H1 (cell line): ENCODE measurements at regions not wholly inside any gene's neighbourhood (a gene's known extent, or its start where the extent isn't known, plus 50 kb on each side); places are given as distances from the start of the nearest gene placed in this dataset.

Experiments used
- CTCF ChIA-PET: fragments of 300-600 bp; sonication (Branson Sonifier 250); formaldehyde crosslinking; loops from one replicate; lab custom pipeline; 2021; ENCODE audit not compliant: partially characterized antibody; lab: Charles Lee
- POLR2A ChIA-PET: fragments of 300-600 bp; sonication (Branson Sonifier 250); formaldehyde crosslinking; loops from one replicate; lab custom pipeline; 2021; ENCODE audit warnings: inconsistent platforms; ENCODE audit not compliant: partially characterized antibody; lab: Charles Lee
- DNase-seq, 2 experiments: peaks; one replicate each; pipeline versions ENCODE4 v3.0.0 to v3.0.0-alpha.2; 2010 to 2022; ENCODE audit warnings: low spot score in 2 of 2, low read depth in 1 of 2, mixed read lengths in 1 of 2
- FAIRE-seq: peaks from 2 replicates; lab custom pipeline; 2011; peaks lifted over from hg19 to GRCh38; lab: Jason Lieb, UNC
- H2AFZ ChIP-seq: 2 replicates; pipeline ENCODE4 v1.8.1; 2012; ENCODE audit warnings: low read length, inconsistent platforms
- H2AK5ac ChIP-seq: 2 replicates; pipeline ENCODE4 v1.6.1; 2013; ENCODE audit warnings: low read depth, low read length
- H2BK120ac ChIP-seq: replicated peaks from 2 replicates; pipeline ENCODE3; 2013; ENCODE audit warnings: low read depth, low read length, inconsistent platforms
- H2BK12ac ChIP-seq: 2 replicates; pipeline ENCODE4 v1.6.1; 2013; ENCODE audit warnings: low read depth, low read length
- H2BK15ac ChIP-seq: 2 replicates; pipeline ENCODE4 v1.6.1; 2013; ENCODE audit warnings: low read length
- H2BK20ac ChIP-seq: 2 replicates; pipeline ENCODE4 v1.6.1; 2013; ENCODE audit warnings: low read length
- H2BK5ac ChIP-seq: 2 replicates; pipeline ENCODE4 v1.6.1; 2013; ENCODE audit warnings: low read depth, low read length
- H3K14ac ChIP-seq: 2 replicates; pipeline ENCODE4 v1.6.1; 2013; ENCODE audit warnings: inconsistent platforms; ENCODE audit not compliant: insufficient read length
- H3K18ac ChIP-seq: 2 replicates; pipeline ENCODE4 v1.6.1; 2013; ENCODE audit warnings: low read length; ENCODE audit errors: extremely low read depth
- H3K23ac ChIP-seq: 2 replicates; pipeline ENCODE4 v1.6.1; 2013; ENCODE audit warnings: inconsistent platforms; ENCODE audit not compliant: insufficient read length
- H3K23me2 ChIP-seq: 2 replicates; pipeline ENCODE4 v1.6.1; 2013; ENCODE audit warnings: low read depth, low read length
- H3K27ac ChIP-seq: 2 replicates; pipeline ENCODE4 v1.6.1; 2011; ENCODE audit warnings: low read depth, low read length, inconsistent platforms
- H3K27me3 ChIP-seq, 4 experiments: replicated peaks in 1 of 4; 1 replicate in 1 of 4; 2 replicates in 3 of 4; pipeline versions ENCODE4 v1.6.1 to v1.8.1; 2011 to 2013; ENCODE audit warnings: low read length in 3 of 4, mild to moderate bottlenecking in 3 of 4, inconsistent platforms in 2 of 4, mixed read lengths in 2 of 4, moderate library complexity in 1 of 4; ENCODE audit not compliant: control insufficient read depth in 3 of 4, insufficient read depth in 3 of 4; ENCODE audit errors: extremely low read depth in 1 of 4
- H3K36me3 ChIP-seq, 4 experiments: 2 replicates each; pipeline versions ENCODE4 v1.6.1 to v1.8.1; 2011 to 2013; ENCODE audit warnings: mild to moderate bottlenecking in 4 of 4, low read length in 3 of 4, moderate library complexity in 2 of 4, control low read depth in 1 of 4, inconsistent platforms in 1 of 4; ENCODE audit not compliant: insufficient read depth in 4 of 4, control insufficient read depth in 2 of 4
- H3K4ac ChIP-seq: replicated peaks from 2 replicates; pipeline ENCODE3; 2013; ENCODE audit warnings: low read length, low read depth, mixed read lengths, inconsistent platforms; ENCODE audit not compliant: insufficient read length
- H3K4me1 ChIP-seq, 4 experiments: replicated peaks in 1 of 4; 1 replicate in 1 of 4; 2 replicates in 3 of 4; pipeline versions ENCODE4 v1.6.1 to v1.8.1; 2011 to 2013; ENCODE audit warnings: low read length in 3 of 4, inconsistent platforms in 2 of 4, mixed read lengths in 1 of 4; ENCODE audit not compliant: insufficient read depth in 4 of 4, control insufficient read depth in 3 of 4
- H3K4me2 ChIP-seq, 2 experiments: 2 replicates each; pipeline versions ENCODE4 v1.6.1 to v1.8.1; 2011 to 2013; ENCODE audit warnings: low read depth in 2 of 2, low read length in 2 of 2, control low read depth in 1 of 2, inconsistent platforms in 1 of 2, mild to moderate bottlenecking in 1 of 2; ENCODE audit not compliant: insufficient read depth in 1 of 2
- H3K4me3 ChIP-seq, 4 experiments: fragments of 200-600, 300-600 bp in 1 of 4; sonication (generic), shearing (Covaris generic), sonication (Bioruptor Twin) in 1 of 4; 2 replicates each; pipeline versions ENCODE4 v1.5.1 to v1.8.1; 2011 to 2016; ENCODE audit warnings: low read length in 4 of 4, low read depth in 3 of 4, control low read depth in 2 of 4, inconsistent platforms in 2 of 4, mild to moderate bottlenecking in 2 of 4, mixed read lengths in 1 of 4, moderate library complexity in 1 of 4; ENCODE audit not compliant: insufficient read depth in 2 of 4; ENCODE audit errors: extremely low read depth in 1 of 4
- H3K56ac ChIP-seq: replicated peaks from 2 replicates; pipeline ENCODE3; 2013; ENCODE audit warnings: low read depth, mild to moderate bottlenecking, mixed read lengths, low read length, inconsistent platforms; ENCODE audit not compliant: insufficient read length
- H3K79me1 ChIP-seq: 2 replicates; pipeline ENCODE4 v1.6.1; 2013; ENCODE audit warnings: low read depth, low read length, control low read depth
- H3K79me2 ChIP-seq, 2 experiments: 2 replicates each; pipeline versions ENCODE4 v1.6.1 to v1.8.1; 2012 to 2013; ENCODE audit warnings: low read length in 2 of 2, mild to moderate bottlenecking in 2 of 2, inconsistent platforms in 1 of 2; ENCODE audit not compliant: insufficient read depth in 2 of 2, control insufficient read depth in 1 of 2
- H3K9ac ChIP-seq, 4 experiments: replicated peaks in 1 of 4; 1 replicate in 1 of 4; 2 replicates in 3 of 4; pipeline versions ENCODE4 v1.6.1 to v1.8.1; 2011 to 2013; ENCODE audit warnings: low read depth in 3 of 4, low read length in 3 of 4, control low read depth in 2 of 4, mild to moderate bottlenecking in 2 of 4, moderate library complexity in 2 of 4, inconsistent platforms in 1 of 4; ENCODE audit errors: extremely low read depth in 1 of 4
- H3K9me3 ChIP-seq, 2 experiments: 2 replicates each; pipeline versions ENCODE4 v1.6.1 to v1.8.1; 2012 to 2013; ENCODE audit warnings: mild to moderate bottlenecking in 2 of 2, moderate library complexity in 2 of 2, control low read depth in 1 of 2, inconsistent platforms in 1 of 2, low read depth in 1 of 2, low read length in 1 of 2, mixed read lengths in 1 of 2; ENCODE audit not compliant: insufficient read depth in 2 of 2
- H4K20me1 ChIP-seq, 2 experiments: replicated peaks in 1 of 2; 2 replicates each; pipeline versions ENCODE3 to v1.8.1; 2011 to 2013; ENCODE audit warnings: inconsistent platforms in 2 of 2, low read length in 2 of 2, mild to moderate bottlenecking in 1 of 2; ENCODE audit not compliant: insufficient read depth in 2 of 2, control insufficient read depth in 1 of 2
- H4K5ac ChIP-seq: 2 replicates; pipeline ENCODE4 v1.6.1; 2013; ENCODE audit warnings: low read length, low read depth, mixed read lengths, inconsistent platforms; ENCODE audit not compliant: insufficient read length
- H4K8ac ChIP-seq: 2 replicates; pipeline ENCODE4 v1.8.0; 2013; ENCODE audit warnings: mild to moderate bottlenecking, moderate library complexity, low read length, inconsistent platforms; ENCODE audit not compliant: insufficient read depth; ENCODE audit errors: extremely low read depth
- H4K91ac ChIP-seq: replicated peaks from 2 replicates; pipeline ENCODE3; 2013; ENCODE audit warnings: low read length, mixed read lengths, inconsistent platforms; ENCODE audit not compliant: insufficient read length
- CHD1 ChIP-seq: IDR thresholded peaks from 2 replicates; pipeline ENCODE4 v1.6.1; 2012; ENCODE audit warnings: low read depth, low read length, improper control_type of control experiment
- EGR1 ChIP-seq: IDR thresholded peaks from 2 replicates; pipeline ENCODE4 v1.6.1; 2011; ENCODE audit warnings: low read depth, low read length, borderline replicate concordance
- EP300 ChIP-seq, 2 experiments: IDR thresholded peaks; 1 replicate in 1 of 2; 2 replicates in 1 of 2; pipeline ENCODE4 v1.6.1; 2011 to 2012; ENCODE audit warnings: low read depth in 2 of 2, low read length in 2 of 2, mild to moderate bottlenecking in 2 of 2, borderline replicate concordance in 1 of 2, inconsistent platforms in 1 of 2, moderate library complexity in 1 of 2
- KDM4A ChIP-seq: IDR thresholded peaks from one replicate; pipeline ENCODE4 v1.7.1; 2012; ENCODE audit warnings: low read depth, mild to moderate bottlenecking, moderate library complexity, low read length, inconsistent platforms; ENCODE audit not compliant: severe bottlenecking
- NRF1 ChIP-seq: IDR thresholded peaks from 2 replicates; pipeline ENCODE4 v1.6.1; 2011; ENCODE audit warnings: mild to moderate bottlenecking, low read depth, low read length, improper control_type of control experiment
- SAP30 ChIP-seq: fragments of 300-600 bp; sonication (generic); IDR thresholded peaks from 2 replicates; pipeline ENCODE4 v1.7.1; 2012; ENCODE audit warnings: low read length, moderate library complexity, mild to moderate bottlenecking, inconsistent platforms; ENCODE audit not compliant: insufficient read depth, insufficient replicate concordance
- SRF ChIP-seq: IDR thresholded peaks from 2 replicates; pipeline ENCODE4 v1.6.1; 2011; ENCODE audit warnings: mild to moderate bottlenecking, low read depth, low read length, moderate library complexity
- TAF1 ChIP-seq: IDR thresholded peaks from 2 replicates; pipeline ENCODE4 v1.6.1; 2011; ENCODE audit warnings: mild to moderate bottlenecking, low read depth, low read length
- WGBS, 2 experiments: shearing (Covaris generic) in 1 of 2; methylation state at CpG; one replicate each; pipeline versions ENCODE4 v1.1.6 to v1.1.7; 2013 to 2015; ENCODE audit warnings: low lambda C conversion rate in 2 of 2, mixed read lengths in 2 of 2, inconsistent platforms in 1 of 2, low coverage in 1 of 2, missing lambda C conversion rate in 1 of 2; ENCODE audit not compliant: insufficient replicate concordance in 2 of 2, insufficient coverage in 1 of 2, insufficient read length in 1 of 2; ENCODE audit errors: extremely low coverage in 1 of 2, missing lambda C conversion rate in 1 of 2; 5-methylcytosine and 5-hydroxymethylcytosine counted together
- TF ChIP-seq, protein P1 (sequence below): IDR thresholded peaks from 2 replicates; pipeline ENCODE4 v1.6.1; 2012; ENCODE audit warnings: low read length, inconsistent platforms
- TF ChIP-seq, protein P2 (sequence below): IDR thresholded peaks from 2 replicates; pipeline ENCODE4 v1.6.1; 2011; ENCODE audit warnings: low read length, improper control_type of control experiment
- TF ChIP-seq, protein P3 (sequence below): IDR thresholded peaks from 2 replicates; pipeline ENCODE4 v1.6.1; 2012; ENCODE audit warnings: inconsistent platforms

DNA sequence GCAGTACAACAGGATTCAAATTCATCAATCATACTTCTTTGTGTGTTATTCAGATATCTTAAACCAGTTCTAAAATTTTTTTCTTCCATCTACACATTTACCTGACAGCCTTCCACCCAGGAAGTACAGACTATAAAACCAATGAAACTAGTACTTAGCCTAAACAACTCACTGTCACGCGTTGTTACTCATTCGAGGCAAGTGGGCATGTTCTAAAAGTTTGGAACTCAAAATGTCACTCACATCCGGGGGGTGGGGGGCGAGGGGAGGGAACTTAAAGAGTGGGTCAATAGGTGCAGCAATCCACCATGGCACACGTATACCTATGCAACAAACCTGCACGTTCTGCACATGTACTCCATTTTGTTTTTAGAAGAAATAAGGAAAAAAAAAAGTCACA is 90.4 kb upstream of the PLEKHM1 start:
- H3K27ac ChIP-seq: no peak overlapping the region
- no peak overlapping the region for H3K4me2 ChIP-seq
- FAIRE-seq (no peak), DNase-seq (no peak)
- no peak overlapping the region for H2BK120ac ChIP-seq
- CTCF ChIA-PET: no interaction called here
- no peak overlapping the region for H3K56ac ChIP-seq
- H3K4me1 ChIP-seq: peaks cover 5 to 10% (median 8%) of the 10 kb centered on the region in 4 experiments; a peak in 5 of 7 replicates
- no peak overlapping the region for H3K4ac ChIP-seq
- H3K36me3 ChIP-seq: peaks cover 0 to 8% (median 0%) of the 10 kb centered on the region in 4 experiments; a peak in 4 of 8 replicates
- no peak overlapping the region for H4K8ac ChIP-seq
- H3K14ac ChIP-seq: no peak overlapping the region
- no peak overlapping the region for H2BK15ac ChIP-seq
- peaks cover 9% of the 10 kb centered on the region for H3K23me2 ChIP-seq
- H2AK5ac ChIP-seq: no peak overlapping the region
- H3K9me3 ChIP-seq: no peaks in the 10 kb centered on the region
- no peak overlapping the region for H2BK20ac ChIP-seq
- 77% methylated on average over 7 of the region's 7 CpGs; no CpG with 5 or more reads in 1 of the 2 experiments for WGBS, 2 experiments
- H3K79me2 ChIP-seq: peaks cover 29 to 86% of the 10 kb centered on the region in 2 experiments
- no peak overlapping the region for H4K5ac ChIP-seq
- H3K4me3 ChIP-seq: no peak overlapping the region
- no peak overlapping the region for H4K91ac ChIP-seq
- no peak overlapping the region for H2AFZ ChIP-seq
- H2BK5ac ChIP-seq: no peak overlapping the region
- POLR2A ChIA-PET: no interaction called here
- no peak overlapping the region for H3K9ac ChIP-seq
- no peak overlapping the region for H2BK12ac ChIP-seq
- no peak overlapping the region for H3K23ac ChIP-seq
- no peak overlapping the region for H3K18ac ChIP-seq
- no peaks in the 10 kb centered on the region for H3K27me3 ChIP-seq
- H3K79me1 ChIP-seq: peaks cover 22% of the 10 kb centered on the region
- peaks cover 16 to 29% of the 10 kb centered on the region in 2 experiments for H4K20me1 ChIP-seq
- TF ChIP-seq SAP30 (no peak), TAF1 (no peak), EP300 (IDR thresholded peaks at IDR 0.05; ENCODE audit: borderline replicate concordance in 1 of 2, low read depth in 2 of 2, low read length in 2 of 2) (no peak), KDM4A (no peak), NRF1 (no peak), CHD1 (no peak), EGR1 (no peak), SRF (no peak)
- TF ChIP-seq, protein P1, sequence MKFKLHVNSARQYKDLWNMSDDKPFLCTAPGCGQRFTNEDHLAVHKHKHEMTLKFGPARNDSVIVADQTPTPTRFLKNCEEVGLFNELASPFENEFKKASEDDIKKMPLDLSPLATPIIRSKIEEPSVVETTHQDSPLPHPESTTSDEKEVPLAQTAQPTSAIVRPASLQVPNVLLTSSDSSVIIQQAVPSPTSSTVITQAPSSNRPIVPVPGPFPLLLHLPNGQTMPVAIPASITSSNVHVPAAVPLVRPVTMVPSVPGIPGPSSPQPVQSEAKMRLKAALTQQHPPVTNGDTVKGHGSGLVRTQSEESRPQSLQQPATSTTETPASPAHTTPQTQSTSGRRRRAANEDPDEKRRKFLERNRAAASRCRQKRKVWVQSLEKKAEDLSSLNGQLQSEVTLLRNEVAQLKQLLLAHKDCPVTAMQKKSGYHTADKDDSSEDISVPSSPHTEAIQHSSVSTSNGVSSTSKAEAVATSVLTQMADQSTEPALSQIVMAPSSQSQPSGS: no peak
- TF ChIP-seq, protein P2, sequence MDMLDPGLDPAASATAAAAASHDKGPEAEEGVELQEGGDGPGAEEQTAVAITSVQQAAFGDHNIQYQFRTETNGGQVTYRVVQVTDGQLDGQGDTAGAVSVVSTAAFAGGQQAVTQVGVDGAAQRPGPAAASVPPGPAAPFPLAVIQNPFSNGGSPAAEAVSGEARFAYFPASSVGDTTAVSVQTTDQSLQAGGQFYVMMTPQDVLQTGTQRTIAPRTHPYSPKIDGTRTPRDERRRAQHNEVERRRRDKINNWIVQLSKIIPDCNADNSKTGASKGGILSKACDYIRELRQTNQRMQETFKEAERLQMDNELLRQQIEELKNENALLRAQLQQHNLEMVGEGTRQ: no peak
- TF ChIP-seq, protein P3, sequence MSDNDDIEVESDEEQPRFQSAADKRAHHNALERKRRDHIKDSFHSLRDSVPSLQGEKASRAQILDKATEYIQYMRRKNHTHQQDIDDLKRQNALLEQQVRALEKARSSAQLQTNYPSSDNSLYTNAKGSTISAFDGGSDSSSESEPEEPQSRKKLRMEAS: no peak
